H1 (cell line): ENCODE measurements at regions not wholly inside any gene's neighbourhood (a gene's known extent, or its start where the extent isn't known, plus 50 kb on each side); places are given as distances from the start of the nearest gene placed in this dataset.

Source experiments
- CEBPB ChIP-seq: IDR thresholded peaks from 2 replicates; pipeline ENCODE4 v1.6.1; 2012; ENCODE audit warnings: low read depth, low read length
- NANOG ChIP-seq: IDR thresholded peaks from 2 replicates; pipeline ENCODE4 v1.6.1; 2011; ENCODE audit warnings: low read length, low read depth, mild to moderate bottlenecking, inconsistent platforms; ENCODE audit not compliant: insufficient read depth, poor library complexity, severe bottlenecking
- NRF1 ChIP-seq: IDR thresholded peaks from 2 replicates; pipeline ENCODE4 v1.6.1; 2011; ENCODE audit warnings: mild to moderate bottlenecking, low read depth, low read length, improper control_type of control experiment
- SIN3A ChIP-seq, 2 experiments: IDR thresholded peaks in 1 of 2; conservative IDR thresholded peaks in 1 of 2; 2 replicates each; pipeline ENCODE4 v1.6.1; 2011 to 2012; ENCODE audit warnings: low read length in 2 of 2, improper control_type of control experiment in 1 of 2, low read depth in 1 of 2, mild to moderate bottlenecking in 1 of 2
- TAF1 ChIP-seq: IDR thresholded peaks from 2 replicates; pipeline ENCODE4 v1.6.1; 2011; ENCODE audit warnings: mild to moderate bottlenecking, low read depth, low read length
- TCF12 ChIP-seq: IDR thresholded peaks from 2 replicates; pipeline ENCODE4 v1.6.1; 2011; ENCODE audit warnings: low read depth, mild to moderate bottlenecking, low read length
- TEAD4 ChIP-seq: IDR thresholded peaks from 2 replicates; pipeline ENCODE4 v1.6.1; 2012; ENCODE audit warnings: low read depth, low read length, inconsistent platforms, mixed read lengths

DNA sequence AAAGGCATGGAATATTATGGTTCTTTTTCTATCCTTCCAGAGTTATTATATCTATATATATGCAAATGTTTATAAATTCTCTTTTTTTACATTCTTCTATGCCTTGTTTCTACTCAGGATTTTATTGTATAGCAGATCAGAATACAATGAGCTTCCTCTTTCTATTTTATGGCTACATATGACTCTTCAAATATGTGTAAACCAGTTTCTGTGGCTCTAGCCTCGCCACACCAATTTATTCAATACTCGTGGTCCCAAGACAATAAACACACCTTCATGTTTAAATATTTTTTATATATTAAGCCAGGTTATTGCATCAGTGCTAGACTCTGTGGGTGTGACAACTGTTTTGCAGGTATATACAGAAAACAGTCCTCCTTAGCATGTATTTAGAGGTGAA is 237.5 kb upstream of the MKLN1 start (continued):
- no peak for TF ChIP-seq TCF12
- TF ChIP-seq CEBPB = no peak
- no peak for TF ChIP-seq NANOG
- no peak for TF ChIP-seq TEAD4
- no peak for TF ChIP-seq SIN3A (conservative IDR thresholded peaks at IDR 0.05 in 1 of 2, IDR thresholded peaks at IDR 0.05 in 1 of 2; ENCODE audit: low read depth in 1 of 2, low read length in 2 of 2)
- no peak for TF ChIP-seq NRF1
- TF ChIP-seq TAF1 = no peak
- TF ChIP-seq, all 59 proteins: peak for 0
